Liver (tissue), 8 donors: ENCODE measurements at regions not wholly inside any gene's neighbourhood (a gene's known extent, or its start where the extent isn't known, plus 50 kb on each side); places are given as distances from the start of the nearest gene placed in this dataset.

Source experiments
- DNase-seq: peaks from one replicate; pipeline ENCODE4 v3.0.0-alpha.2; 2017; ENCODE audit warnings: low spot score
- H3K27ac ChIP-seq, 2 donors: one replicate each; pipeline ENCODE4 v1.7.0; 2013; ENCODE audit warnings: inconsistent platforms in 2 of 2, low read length in 2 of 2, control low read depth in 1 of 2, low read depth in 1 of 2, mild to moderate bottlenecking in 1 of 2
- H3K27me3 ChIP-seq, 4 donors: one replicate each; pipeline versions ENCODE4 v1.6.1 to v1.7.0; 2013; ENCODE audit warnings: low read length in 3 of 4, inconsistent platforms in 1 of 4, mild to moderate bottlenecking in 1 of 4, moderate library complexity in 1 of 4; ENCODE audit not compliant: control insufficient read depth in 4 of 4, insufficient read depth in 4 of 4
- H3K36me3 ChIP-seq, 4 donors: one replicate each; pipeline versions ENCODE4 v1.6.1 to v1.7.0; 2013; ENCODE audit warnings: low read length in 3 of 4, mild to moderate bottlenecking in 3 of 4, low read depth in 1 of 4, moderate library complexity in 1 of 4; ENCODE audit not compliant: control insufficient read depth in 4 of 4, insufficient read depth in 3 of 4
- H3K4me1 ChIP-seq, 4 donors: one replicate each; pipeline versions ENCODE4 v1.6.1 to v1.7.0; 2013; ENCODE audit warnings: low read length in 3 of 4, mild to moderate bottlenecking in 3 of 4, moderate library complexity in 1 of 4; ENCODE audit not compliant: control insufficient read depth in 4 of 4, insufficient read depth in 4 of 4
- H3K4me3 ChIP-seq, 3 donors: one replicate each; pipeline versions ENCODE4 v1.6.1 to v1.7.0; 2013; ENCODE audit warnings: low read length in 3 of 3, control low read depth in 1 of 3, low read depth in 1 of 3, mild to moderate bottlenecking in 1 of 3
- H3K9ac ChIP-seq, 2 donors: one replicate each; pipeline ENCODE4 v1.7.0; 2013; ENCODE audit warnings: low read length in 2 of 2, mild to moderate bottlenecking in 2 of 2, moderate library complexity in 2 of 2, control low read depth in 1 of 2, low read depth in 1 of 2
- H3K9me3 ChIP-seq, 4 donors: one replicate each; pipeline versions ENCODE4 v1.6.1 to v1.7.0; 2013; ENCODE audit warnings: low read length in 3 of 4; ENCODE audit not compliant: control insufficient read depth in 4 of 4
- CTCF ChIP-seq: fragments of 150-350 bp; IDR thresholded peaks from 2 replicates; pipeline ENCODE4 v1.5.1; 2017; ENCODE audit warnings: improper control_type of control experiment, low read depth, low read length; ENCODE audit not compliant: missing input control
- EGR1 ChIP-seq, 2 donors: IDR thresholded peaks; 2 replicates each; pipeline ENCODE4 v1.6.1; 2016 to 2018; ENCODE audit warnings: antibody characterized with exemption in 2 of 2, low read depth in 2 of 2
- GABPA ChIP-seq, 2 donors: IDR thresholded peaks in 1 of 2; conservative IDR thresholded peaks in 1 of 2; 2 replicates each; pipeline ENCODE4 v1.6.1; 2016; ENCODE audit warnings: antibody characterized with exemption in 2 of 2, mild to moderate bottlenecking in 1 of 2, moderate library complexity in 1 of 2
- HNF4A ChIP-seq, 2 donors: conservative IDR thresholded peaks; 2 replicates each; pipeline ENCODE4 v1.6.1; 2016; ENCODE audit warnings: antibody characterized with exemption in 2 of 2, mild to moderate bottlenecking in 2 of 2
- JUND ChIP-seq, 2 donors: IDR thresholded peaks; 2 replicates each; pipeline ENCODE4 v1.6.1; 2016; ENCODE audit warnings: antibody characterized with exemption in 2 of 2
- NR2F2 ChIP-seq: IDR thresholded peaks from 2 replicates; pipeline ENCODE4 v1.6.1; 2016; ENCODE audit warnings: antibody characterized with exemption
- RAD21 ChIP-seq, 2 donors: IDR thresholded peaks; 2 replicates each; pipeline ENCODE4 v1.6.1; 2016; ENCODE audit warnings: antibody characterized with exemption in 2 of 2, mild to moderate bottlenecking in 2 of 2
- REST ChIP-seq: IDR thresholded peaks from 2 replicates; pipeline ENCODE4 v1.6.1; 2016; ENCODE audit warnings: antibody characterized with exemption, mild to moderate bottlenecking
- RXRA ChIP-seq, 2 donors: IDR thresholded peaks; 2 replicates each; pipeline ENCODE4 v1.6.1; 2017 to 2018; ENCODE audit warnings: antibody characterized with exemption in 2 of 2, mild to moderate bottlenecking in 1 of 2
- TAF1 ChIP-seq: conservative IDR thresholded peaks from 2 replicates; pipeline ENCODE4 v1.6.1; 2016; ENCODE audit warnings: antibody characterized with exemption, mild to moderate bottlenecking
- YY1 ChIP-seq: IDR thresholded peaks from 2 replicates; pipeline ENCODE4 v1.6.1; 2016; ENCODE audit warnings: antibody characterized with exemption, mild to moderate bottlenecking
- ZBTB33 ChIP-seq: IDR thresholded peaks from 2 replicates; pipeline ENCODE4 v1.6.1; 2016; ENCODE audit warnings: antibody characterized with exemption
- WGBS: extraction: QIAGEN DNeasy Blood & Tissue Kit; methylation state at CpG from one replicate; pipeline ENCODE4 v1.1.7; 2013; 5-methylcytosine and 5-hydroxymethylcytosine counted together
- TF ChIP-seq, protein P1 (sequence below): IDR thresholded peaks from 2 replicates; pipeline ENCODE4 v1.6.1; 2016; ENCODE audit warnings: antibody characterized with exemption
- donor health status: healthy.
- donor health status: healthy.
- donor health status: healthy.
- donor health status: healthy.
- donor health status: healthy.

GRCh38 chr7:84674236-84674913 is 479.8 kb upstream of the SEMA3A start:
- Histone ChIP-seq H3K36me3 (no peaks in the 10 kb centered on the region), H3K27ac (no peak overlapping the region), H3K4me3 (no peak overlapping the region), H3K27me3 (no peaks in the 10 kb centered on the region), H3K9ac (no peak overlapping the region), H3K9me3 (no peaks in the 10 kb centered on the region), H3K4me1 (no peaks in the 10 kb centered on the region)
- no peak for DNase-seq
- TF ChIP-seq GABPA (IDR thresholded peaks at IDR 0.05 in 1 of 2, conservative IDR thresholded peaks at IDR 0.05 in 1 of 2) (no peak), REST (no peak), TAF1 (no peak), HNF4A (conservative IDR thresholded peaks at IDR 0.05) (no peak), YY1 (no peak), CTCF (no peak), JUND (IDR thresholded peaks at IDR 0.05) (no peak), RXRA (IDR thresholded peaks at IDR 0.05) (no peak), ZBTB33 (no peak), NR2F2 (no peak), RAD21 (IDR thresholded peaks at IDR 0.05) (no peak)
- TF ChIP-seq, protein P1, sequence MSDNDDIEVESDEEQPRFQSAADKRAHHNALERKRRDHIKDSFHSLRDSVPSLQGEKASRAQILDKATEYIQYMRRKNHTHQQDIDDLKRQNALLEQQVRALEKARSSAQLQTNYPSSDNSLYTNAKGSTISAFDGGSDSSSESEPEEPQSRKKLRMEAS = no peak
- 63% methylated on average over 2 of the region's 2 CpGs for WGBS

- H3K4me1 ChIP-seq = no peaks in the 10 kb centered on the region
- H3K9me3 ChIP-seq = no peaks in the 10 kb centered on the region
- no peak overlapping the region for H3K9ac ChIP-seq
- TF ChIP-seq EGR1 (IDR thresholded peaks at IDR 0.05; ENCODE audit: low read depth in 2 of 2) = peak in 1 of 2 donors; percentile 16
- TF ChIP-seq NR2F2 = peak; percentile 90
- no peak for TF ChIP-seq RXRA (IDR thresholded peaks at IDR 0.05)
- peaks cover 0 to 3% (median 0%) of the 10 kb centered on the region in 4 donors for H3K27me3 ChIP-seq
- 42% methylated on average over 3 of the region's 3 CpGs for WGBS
- H3K4me3 ChIP-seq = no peak overlapping the region
- H3K27ac ChIP-seq = no peak overlapping the region
- no peaks in the 10 kb centered on the region for H3K36me3 ChIP-seq
- no peak for DNase-seq
These were observed 474.7 kb upstream of the SEMA3A start for GRCh38 chr7:84669177-84669732.
